SK-N-SH (cell line): ENCODE measurements at regions not wholly inside any gene's neighbourhood (a gene's known extent, or its start where the extent isn't known, plus 50 kb on each side); places are given as distances from the start of the nearest gene placed in this dataset.

Experiments used
- CTCF ChIA-PET: fragments of 300-600, 350-600 bp; formaldehyde crosslinking; extraction: SDS; loops from one replicate; lab custom pipeline; 2021; lab: Yijun Ruan, JAX
- POLR2A ChIA-PET: fragments of 350-600 bp; sonication (Branson Sonifier 250); formaldehyde crosslinking; extraction: SDS; loops from one replicate; lab custom pipeline; 2020; ENCODE audit warnings: antibody characterized with exemption, inconsistent platforms; lab: Yijun Ruan, JAX
- DNase-seq: peaks from one replicate; pipeline ENCODE4 v3.0.0; 2012
- H2AFZ ChIP-seq: fragments of 200-600 bp; sonication (generic); 2 replicates; pipeline ENCODE4 v1.8.1; 2016; ENCODE audit warnings: antibody characterized with exemption, mild to moderate bottlenecking, low read depth
- H3F3A ChIP-seq: fragments of 200-600 bp; sonication (generic); replicated peaks from 2 replicates; pipeline ENCODE3; 2016; ENCODE audit warnings: antibody characterized with exemption, mild to moderate bottlenecking; ENCODE audit not compliant: insufficient read depth
- H3K27ac ChIP-seq, 2 experiments: fragments of 200-500 bp in 1 of 2; fragments of 200-600 bp in 1 of 2; sonication (Bioruptor generic) in 1 of 2; sonication (generic), shearing (Covaris generic) in 1 of 2; 2 replicates each; pipeline versions ENCODE4 v1.5.1 to v1.6.1; 2014 to 2016; ENCODE audit warnings: low read depth in 2 of 2, inconsistent platforms in 1 of 2, low read length in 1 of 2, mild to moderate bottlenecking in 1 of 2, mixed read lengths in 1 of 2
- H3K27me3 ChIP-seq: fragments of 200-600 bp; sonication (generic), shearing (Covaris generic); 2 replicates; pipeline ENCODE4 v1.6.1; 2016; ENCODE audit warnings: mixed run types; ENCODE audit not compliant: insufficient read depth
- H3K36me3 ChIP-seq, 2 experiments: fragments of 200-500 bp in 1 of 2; fragments of 200-600 bp in 1 of 2; sonication (Bioruptor generic) in 1 of 2; sonication (generic) in 1 of 2; replicated peaks in 1 of 2; 2 replicates each; pipeline versions ENCODE3 to v1.5.1; 2014 to 2016; ENCODE audit warnings: low read length in 1 of 2, mild to moderate bottlenecking in 1 of 2; ENCODE audit not compliant: insufficient read depth in 2 of 2, control insufficient read depth in 1 of 2
- H3K4me1 ChIP-seq, 2 experiments: fragments of 200-500 bp in 1 of 2; fragments of 200-600 bp in 1 of 2; sonication (Bioruptor generic) in 1 of 2; sonication (generic), shearing (Covaris generic) in 1 of 2; 2 replicates each; pipeline versions ENCODE4 v1.5.1 to v1.6.1; 2014 to 2016; ENCODE audit warnings: low read depth in 1 of 2, low read length in 1 of 2, mixed run types in 1 of 2; ENCODE audit not compliant: insufficient read depth in 2 of 2, control insufficient read depth in 1 of 2
- H3K4me2 ChIP-seq: fragments of 200-600 bp; sonication (generic), shearing (Covaris generic); 2 replicates; pipeline ENCODE4 v1.6.1; 2017; ENCODE audit warnings: mixed run types
- H3K4me3 ChIP-seq, 2 experiments: fragments of 200-500 bp in 1 of 2; fragments of 200-600 bp in 1 of 2; sonication (Bioruptor generic) in 1 of 2; sonication (generic), shearing (Covaris generic) in 1 of 2; 2 replicates each; pipeline versions ENCODE4 v1.5.1 to v1.8.1; 2014 to 2016; ENCODE audit warnings: low read depth in 2 of 2, inconsistent platforms in 1 of 2, low read length in 1 of 2, mild to moderate bottlenecking in 1 of 2, mixed read lengths in 1 of 2, moderate library complexity in 1 of 2
- H3K79me2 ChIP-seq: fragments of 200-600 bp; sonication (generic); 2 replicates; pipeline ENCODE4 v1.8.1; 2017; ENCODE audit warnings: mild to moderate bottlenecking; ENCODE audit not compliant: insufficient read depth
- H3K9ac ChIP-seq: fragments of 200-600 bp; sonication (generic); 2 replicates; pipeline ENCODE4 v1.6.1; 2017; ENCODE audit warnings: mixed run types
- H3K9me2 ChIP-seq: fragments of 200-600 bp; sonication (generic); 2 replicates; pipeline ENCODE4 v1.6.1; 2017; ENCODE audit warnings: mixed run types
- H3K9me3 ChIP-seq: fragments of 200-600 bp; sonication (generic); 2 replicates; pipeline ENCODE4 v1.6.1; 2017; ENCODE audit warnings: mixed run types, mild to moderate bottlenecking, moderate library complexity
- H4K20me1 ChIP-seq: fragments of 200-600 bp; sonication (generic); 2 replicates; pipeline ENCODE4 v1.6.1; 2017; ENCODE audit warnings: mild to moderate bottlenecking, mixed run types; ENCODE audit not compliant: insufficient read depth
- EP300 ChIP-seq, 2 experiments: IDR thresholded peaks; 2 replicates each; pipeline versions ENCODE4 v1.4.0 to v1.6.1; 2012; ENCODE audit warnings: borderline replicate concordance in 1 of 2, low read depth in 1 of 2, low read length in 1 of 2
- EZH2phosphoT487 ChIP-seq: fragments of 200-600 bp; sonication (generic); IDR thresholded peaks from 2 replicates; pipeline ENCODE4 v1.6.1; 2017; ENCODE audit warnings: low read depth, mixed run types, mild to moderate bottlenecking, antibody characterized with exemption, moderate library complexity, borderline replicate concordance
- FOXJ3 ChIP-seq: sonication (generic); formaldehyde crosslinking; IDR thresholded peaks from 2 replicates; pipeline ENCODE4 v1.5.1; 2020; ENCODE audit warnings: mild to moderate bottlenecking, missing genetic modification reagents
- FOXM1 ChIP-seq: IDR thresholded peaks from 2 replicates; pipeline ENCODE4 v1.4.0; 2012; ENCODE audit warnings: low read depth, mild to moderate bottlenecking
- GATA2 ChIP-seq: sonication (generic); formaldehyde crosslinking; IDR thresholded peaks from 2 replicates; pipeline ENCODE4 v1.5.0; 2020; ENCODE audit warnings: mild to moderate bottlenecking, missing genetic modification reagents
- IRF3 ChIP-seq: fragments of 150-350 bp; IDR thresholded peaks from 2 replicates; pipeline ENCODE4 v1.6.1; 2016; ENCODE audit warnings: mild to moderate bottlenecking, low read depth, low read length
- JUND ChIP-seq: IDR thresholded peaks from 2 replicates; pipeline ENCODE4 v1.4.0; 2012
- NFIC ChIP-seq: IDR thresholded peaks from 2 replicates; pipeline ENCODE4 v1.4.0; 2012; ENCODE audit warnings: borderline replicate concordance
- NRF1 ChIP-seq: IDR thresholded peaks from 2 replicates; pipeline ENCODE4 v1.6.1; 2012; ENCODE audit warnings: low read depth, mild to moderate bottlenecking, low read length
- PBX3 ChIP-seq: IDR thresholded peaks from 2 replicates; pipeline ENCODE4; 2012
- RCOR1 ChIP-seq: fragments of 150-350 bp; IDR thresholded peaks from 2 replicates; pipeline ENCODE4 v1.6.1; 2017; ENCODE audit warnings: antibody characterized with exemption, low read length
- REST ChIP-seq: IDR thresholded peaks from 2 replicates; pipeline ENCODE4 v1.6.1; 2012; ENCODE audit warnings: mild to moderate bottlenecking, low read depth, low read length, moderate library complexity
- RFX5 ChIP-seq: IDR thresholded peaks from 2 replicates; pipeline ENCODE4 v1.6.1; 2012; ENCODE audit warnings: mild to moderate bottlenecking, improper control_type of control experiment, low read length
- SIN3A ChIP-seq: IDR thresholded peaks from 2 replicates; pipeline ENCODE4 v1.6.1; 2012; ENCODE audit warnings: low read depth, mild to moderate bottlenecking, low read length, moderate library complexity, borderline replicate concordance
- TAF1 ChIP-seq: IDR thresholded peaks from 2 replicates; pipeline ENCODE4 v1.6.1; 2012; ENCODE audit warnings: low read depth, mild to moderate bottlenecking, low read length, moderate library complexity, borderline replicate concordance
- TCF12 ChIP-seq: IDR thresholded peaks from 2 replicates; pipeline ENCODE4 v1.4.0; 2012
- USF2 ChIP-seq: fragments of 150-350 bp; IDR thresholded peaks from 2 replicates; pipeline ENCODE4 v1.6.1; 2017; ENCODE audit warnings: antibody characterized with exemption, low read length, low read depth, borderline replicate concordance
- ZBTB33 ChIP-seq: IDR thresholded peaks from 2 replicates; pipeline ENCODE4 v1.4.0; 2012; ENCODE audit warnings: low read depth, borderline replicate concordance
- WGBS: methylation state at CpG from one replicate; pipeline ENCODE4 v1.1.6; 2017; ENCODE audit warnings: low lambda C conversion rate; 5-methylcytosine and 5-hydroxymethylcytosine counted together

GRCh38 chr11:42824067-42824466, 487.7 kb upstream of the API5 start:
- Histone ChIP-seq H3F3A (no peaks in the 10 kb centered on the region), H3K4me2 (no peak overlapping the region), H3K27me3 (no peaks in the 10 kb centered on the region), H3K9me2 (no peaks in the 10 kb centered on the region), H4K20me1 (no peaks in the 10 kb centered on the region), H3K79me2 (no peaks in the 10 kb centered on the region), H2AFZ (no peak overlapping the region), H3K4me3 (no peak overlapping the region), H3K27ac (no peak overlapping the region), H3K4me1 (peaks cover 0 to 5% of the 10 kb centered on the region in 2 experiments; a peak in 2 of 4 replicates), H3K36me3 (no peaks in the 10 kb centered on the region), H3K9me3 (no peaks in the 10 kb centered on the region), H3K9ac (no peak overlapping the region)
- CTCF ChIA-PET: interaction anchor here (0.8 kb wide), 1 partner anchor 8 kb away, joined by 3 read pairs; no protein-coding TSS in a partner anchor
- WGBS: 49% methylated on average over 4 of the region's 4 CpGs
- TF ChIP-seq RCOR1: no peak
- TF ChIP-seq NFIC: no peak
- TF ChIP-seq TAF1: no peak
- no peak for TF ChIP-seq FOXJ3 (CRISPR knock-in tag)
- no peak for TF ChIP-seq GATA2 (CRISPR knock-in tag)
- POLR2A ChIA-PET: no interaction called here
- DNase-seq: no peak

- TF ChIP-seq TAF1 (no peak), IRF3 (no peak), PBX3 (no peak), REST (no peak), FOXM1 (no peak), JUND (no peak), RFX5 (no peak), SIN3A (no peak), TCF12 (no peak), EZH2phosphoT487 (no peak), ZBTB33 (no peak), USF2 (no peak), EP300 (IDR thresholded peaks at IDR 0.05; ENCODE audit: borderline replicate concordance in 1 of 2, low read depth in 1 of 2, low read length in 1 of 2) (no peak), RCOR1 (no peak), NRF1 (no peak)
- Histone ChIP-seq H3K4me1 (peaks cover 0 to 5% of the 10 kb centered on the region in 2 experiments; a peak in 2 of 4 replicates), H3K27me3 (no peaks in the 10 kb centered on the region), H3K4me2 (no peak overlapping the region), H3K4me3 (no peak overlapping the region), H2AFZ (no peak overlapping the region), H4K20me1 (no peaks in the 10 kb centered on the region), H3K36me3 (no peaks in the 10 kb centered on the region), H3K79me2 (no peaks in the 10 kb centered on the region), H3K9me2 (no peaks in the 10 kb centered on the region), H3K27ac (no peak overlapping the region), H3K9me3 (no peaks in the 10 kb centered on the region), H3K9ac (no peak overlapping the region), H3F3A (no peaks in the 10 kb centered on the region)
- ChIA-PET POLR2A (no interaction called here), CTCF (no interaction called here)
- 50% methylated on average over 1 of the region's 1 CpG for WGBS
- no peak for DNase-seq
These were observed 486.2 kb upstream of the API5 start for GRCh38 chr11:42825598-42825997.
